Epidermal melanocyte (primary cell): ENCODE measurements at regions not wholly inside any gene's neighbourhood (a gene's known extent, or its start where the extent isn't known, plus 50 kb on each side); places are given as distances from the start of the nearest gene placed in this dataset.
"Not testable (repeated sequence)": the region's sequence is repeated elsewhere in the genome, so short reads cannot be mapped to it uniquely, and the experiment has no call there.

Experiments
- DNase-seq: peaks from one replicate; pipeline ENCODE4 v3.0.0; 2011; ENCODE audit warnings: low spot score; ENCODE audit not compliant: insufficient read length

DNA sequence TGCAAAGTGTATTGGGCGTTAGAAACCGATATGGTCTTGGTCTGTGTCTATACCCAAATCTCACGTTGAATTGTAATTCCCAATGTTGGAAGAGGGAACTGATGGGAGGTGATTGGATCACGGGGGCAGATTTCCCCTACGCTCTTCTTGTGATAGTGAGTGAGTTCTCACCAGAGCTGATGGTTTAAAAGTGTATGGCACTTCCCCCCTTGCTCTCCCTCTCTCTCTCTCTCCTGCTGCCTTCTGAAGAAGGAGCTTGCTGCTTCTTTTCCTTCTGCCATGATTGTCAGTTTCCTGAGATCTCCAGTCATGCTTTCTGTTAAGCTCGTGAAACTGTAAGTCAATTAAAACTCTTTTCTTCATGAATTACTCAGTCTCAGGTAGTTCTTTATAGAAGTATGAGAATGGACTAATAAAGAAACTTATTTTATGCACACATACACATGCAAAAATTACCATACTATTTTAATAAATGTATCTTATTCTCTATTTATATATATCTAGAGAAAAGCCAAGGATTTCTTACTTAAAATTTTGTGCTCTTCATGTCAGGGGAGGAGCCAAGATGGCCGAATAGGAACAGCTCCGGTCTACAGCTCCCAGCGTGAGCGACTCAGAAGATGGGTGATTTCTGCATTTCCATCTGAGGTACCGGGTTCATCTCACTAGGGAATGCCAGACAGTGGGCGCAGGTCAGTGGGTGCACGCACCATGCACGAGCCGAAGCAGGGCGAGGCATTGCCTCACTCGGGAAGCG lies 1891.0 kb upstream of the FLRT2 start:
- DNase-seq, result no peak

DNA sequence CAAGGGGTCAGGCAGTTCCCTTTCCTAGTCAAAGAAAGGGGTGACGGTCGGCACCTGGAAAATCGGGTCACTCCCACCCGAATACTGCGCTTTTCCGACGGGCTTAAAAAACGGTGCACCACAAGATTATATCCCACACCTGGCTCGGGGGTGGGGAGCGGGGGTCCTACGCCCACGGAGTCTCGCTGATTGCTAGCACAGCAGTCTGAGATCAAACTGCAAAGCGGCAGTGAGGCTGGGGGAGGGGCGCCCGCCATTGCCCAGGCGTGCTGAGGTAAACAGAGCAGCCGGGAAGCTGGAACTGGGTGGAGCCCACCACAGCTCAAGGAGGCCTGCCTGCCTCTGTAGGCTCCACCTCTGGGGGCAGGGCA lies 1890.5 kb upstream of the FLRT2 start:
- not testable (repeated sequence) for DNase-seq

DNA sequence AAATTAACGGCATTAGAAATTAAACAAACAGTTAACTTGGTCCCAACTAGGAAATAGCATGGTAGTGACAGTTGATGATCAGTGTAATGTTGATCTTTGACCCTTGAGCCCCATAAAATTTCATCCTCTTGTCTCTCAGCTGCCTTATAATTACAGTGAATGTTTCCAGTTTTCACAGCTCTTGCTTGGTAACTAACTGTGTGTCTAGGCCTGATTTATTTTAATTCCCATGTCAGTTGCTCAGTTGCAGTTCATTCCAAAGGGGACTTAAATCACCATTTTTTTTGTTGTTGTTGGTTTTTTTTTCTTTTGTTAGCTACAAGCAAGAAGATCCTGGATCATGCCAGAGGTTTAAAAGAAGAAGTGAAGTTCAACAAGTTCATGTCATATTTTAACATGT lies 1883.7 kb upstream of the FLRT2 start:
- no peak for DNase-seq

DNA sequence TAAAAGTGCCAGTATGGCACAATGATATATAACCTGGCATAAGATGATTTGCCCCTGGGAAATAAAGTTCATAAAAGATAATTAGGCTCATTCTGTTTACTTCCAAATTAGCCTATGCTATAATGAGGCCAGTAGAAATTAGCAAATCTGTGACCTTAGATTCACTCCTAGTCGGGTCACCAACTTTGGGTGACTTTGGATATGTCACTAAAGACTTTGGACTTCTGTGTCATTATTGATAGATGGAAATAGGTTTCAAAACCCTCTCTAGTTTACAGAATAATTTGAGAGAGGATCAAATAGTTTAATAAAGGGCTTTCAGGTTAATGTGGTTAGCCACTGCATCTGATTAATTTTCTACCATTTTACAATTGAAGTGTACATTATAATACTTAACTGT lies 1869.3 kb upstream of the FLRT2 start:
- DNase-seq, result no peak

DNA sequence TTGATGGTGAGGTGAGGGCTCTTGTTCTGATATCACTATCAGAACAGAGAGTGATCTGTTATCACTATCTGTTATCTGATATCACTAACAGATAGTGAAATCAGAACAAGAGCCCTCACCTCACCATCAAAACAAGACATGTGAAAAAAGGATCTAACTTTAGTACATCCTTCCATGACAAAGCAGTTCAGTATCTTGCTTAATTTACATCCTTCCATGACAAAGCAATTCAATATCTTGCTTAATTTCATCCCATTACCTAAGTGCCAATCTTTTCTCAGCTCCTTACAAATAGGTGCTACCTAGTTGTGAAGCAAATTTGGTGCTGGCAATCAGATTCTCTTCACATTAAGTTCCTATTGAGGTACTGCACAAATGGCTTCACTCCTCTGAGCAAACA lies 1865.6 kb upstream of the FLRT2 start:
- no peak for DNase-seq

DNA sequence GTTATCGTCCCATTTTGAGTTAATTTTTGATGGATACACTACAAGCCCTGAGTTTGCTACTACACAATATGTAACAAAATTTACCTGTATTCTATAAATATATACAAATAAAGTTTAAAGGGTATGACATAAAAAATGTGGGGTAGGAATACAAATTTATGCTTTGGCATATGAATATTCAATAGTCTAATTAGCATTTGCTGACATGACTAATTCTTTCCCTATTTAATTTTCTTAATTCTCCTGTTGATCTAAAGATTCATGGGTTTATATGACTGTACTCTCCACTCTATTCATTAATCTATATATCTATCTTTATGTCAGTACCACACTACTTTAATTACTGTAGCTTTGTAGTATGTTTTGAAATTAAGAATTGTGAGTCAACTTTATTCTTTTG lies 1840.7 kb upstream of the FLRT2 start:
- no peak for DNase-seq

DNA sequence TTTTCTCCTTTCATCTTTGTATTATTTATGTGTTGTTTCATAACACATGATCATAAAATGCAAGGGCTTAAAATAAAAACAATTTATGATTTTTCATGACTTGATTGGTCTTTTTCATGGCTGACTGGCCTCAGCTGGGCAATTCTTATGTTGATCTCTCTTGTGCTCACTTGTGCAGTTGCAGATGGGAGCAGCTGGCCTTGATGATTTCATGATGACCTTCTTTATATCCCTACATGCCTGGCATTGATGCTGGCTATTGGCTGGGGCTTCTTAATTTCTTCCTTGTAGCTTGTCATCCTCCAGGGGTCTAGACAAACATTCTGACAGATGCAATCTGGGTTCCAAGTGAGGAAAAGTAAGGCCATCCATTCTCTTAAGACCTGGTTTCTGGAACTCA lies 1832.8 kb upstream of the FLRT2 start:
- DNase-seq, result no peak

DNA sequence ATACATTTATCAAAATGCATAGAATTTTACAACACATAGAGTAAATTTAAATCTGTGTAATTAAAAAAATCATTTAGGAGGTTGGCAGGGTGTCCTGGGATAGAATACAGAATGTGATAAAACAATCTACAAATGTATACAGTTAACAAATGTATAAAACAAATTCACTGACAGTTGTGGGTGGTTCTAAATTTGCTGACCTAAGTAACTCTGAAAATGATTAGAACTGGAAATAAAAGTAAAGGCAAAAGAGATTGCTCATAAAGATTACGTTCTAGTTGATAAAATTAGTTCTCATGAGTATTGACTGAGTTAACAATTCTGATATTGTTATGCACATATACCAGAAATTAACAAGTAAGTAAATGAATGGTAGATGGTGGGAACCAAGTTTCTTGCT lies 1827.3 kb upstream of the FLRT2 start:
- DNase-seq, result no peak

DNA sequence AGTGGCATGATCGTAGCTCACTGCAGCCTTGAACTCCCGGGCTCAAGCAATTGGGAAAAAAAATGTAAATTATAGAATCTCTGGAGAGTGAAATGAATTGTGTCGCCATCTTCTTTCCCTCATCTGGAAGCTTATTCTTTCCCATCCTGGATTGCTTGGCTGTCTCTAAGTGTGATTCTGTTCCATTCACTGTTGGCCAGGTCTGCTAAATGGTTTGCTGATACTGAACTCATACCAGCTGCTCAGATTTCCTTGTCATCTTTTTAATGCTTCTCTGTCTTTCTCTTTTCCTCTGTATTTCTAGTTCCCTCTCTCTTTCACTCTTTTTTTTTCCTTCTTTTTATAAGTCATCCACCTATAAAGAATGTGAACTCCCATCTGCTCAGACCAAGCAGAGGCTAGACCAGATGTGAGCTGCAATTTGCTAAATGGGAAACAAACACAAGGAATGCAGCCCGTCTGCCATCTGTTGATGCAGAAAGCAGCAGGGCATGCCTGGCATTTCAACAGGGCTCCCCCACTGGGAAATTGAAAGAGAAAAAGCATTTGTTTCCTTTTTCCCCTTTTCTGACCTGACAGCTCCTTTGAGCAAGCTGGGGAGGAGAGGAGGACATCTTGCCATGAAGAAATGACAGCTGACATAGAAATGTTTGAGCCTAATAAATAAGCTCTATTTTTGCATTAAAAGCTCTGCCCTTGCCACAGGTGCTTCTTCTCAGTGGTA lies 1823.6 kb upstream of the FLRT2 start:
- peak; percentile 20 for DNase-seq

DNA sequence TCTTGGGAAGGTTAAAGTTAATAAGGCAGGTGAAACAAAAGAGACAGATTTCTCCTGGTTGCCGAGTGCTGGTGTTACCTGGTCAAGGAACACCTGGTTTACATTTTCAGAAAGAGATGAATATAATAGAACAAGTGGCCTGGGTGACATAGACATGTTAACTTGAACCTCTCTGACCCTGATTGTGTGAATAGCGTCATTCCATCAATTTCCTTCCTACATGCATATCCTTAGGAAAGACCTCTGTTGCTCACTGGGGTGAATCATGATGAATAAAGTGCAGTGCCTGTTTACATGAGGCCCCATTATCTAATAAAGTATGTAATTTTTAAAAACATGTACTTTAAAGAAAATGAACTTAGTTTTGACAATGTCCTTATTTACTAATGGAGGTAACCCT lies 1822.9 kb upstream of the FLRT2 start:
- no peak for DNase-seq

DNA sequence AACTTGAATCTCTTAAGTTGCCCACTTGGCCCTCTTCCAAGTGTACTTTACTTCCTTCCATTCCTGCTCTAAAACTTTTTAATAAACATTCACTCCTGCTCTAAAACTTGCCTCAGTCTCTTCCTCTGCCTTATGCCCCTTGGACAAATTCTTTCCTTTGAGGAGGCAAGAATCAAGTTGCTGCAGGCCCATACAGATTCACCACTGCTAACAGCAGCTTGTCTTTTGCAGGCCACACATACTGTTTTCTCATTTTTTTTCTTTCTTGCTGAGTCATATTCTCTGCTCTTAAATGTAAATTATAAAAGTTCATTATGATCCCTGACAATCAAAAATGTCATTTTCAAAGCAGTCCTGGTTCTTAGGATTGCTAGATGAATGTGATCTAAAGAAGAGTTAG lies 1820.8 kb upstream of the FLRT2 start:
- no peak for DNase-seq

DNA sequence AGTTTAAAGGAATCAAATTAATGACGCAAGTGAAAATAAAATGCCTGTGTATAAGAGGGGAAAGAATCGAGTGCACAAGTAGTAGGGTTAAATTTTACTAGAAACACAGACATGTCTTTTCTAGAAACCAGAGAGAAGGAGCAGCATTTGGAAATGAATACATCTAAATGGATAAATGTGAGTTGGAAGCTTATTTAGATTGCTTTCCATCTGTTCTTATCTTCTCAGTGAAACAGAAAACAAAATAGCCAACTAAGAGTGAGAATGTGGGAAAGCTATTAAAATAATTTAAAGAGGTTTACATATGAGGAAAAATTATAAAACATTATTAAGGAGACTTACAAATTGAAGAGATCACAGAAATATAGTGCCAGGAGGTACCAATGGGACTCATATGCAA lies 1818.9 kb upstream of the FLRT2 start:
- DNase-seq, result no peak

DNA sequence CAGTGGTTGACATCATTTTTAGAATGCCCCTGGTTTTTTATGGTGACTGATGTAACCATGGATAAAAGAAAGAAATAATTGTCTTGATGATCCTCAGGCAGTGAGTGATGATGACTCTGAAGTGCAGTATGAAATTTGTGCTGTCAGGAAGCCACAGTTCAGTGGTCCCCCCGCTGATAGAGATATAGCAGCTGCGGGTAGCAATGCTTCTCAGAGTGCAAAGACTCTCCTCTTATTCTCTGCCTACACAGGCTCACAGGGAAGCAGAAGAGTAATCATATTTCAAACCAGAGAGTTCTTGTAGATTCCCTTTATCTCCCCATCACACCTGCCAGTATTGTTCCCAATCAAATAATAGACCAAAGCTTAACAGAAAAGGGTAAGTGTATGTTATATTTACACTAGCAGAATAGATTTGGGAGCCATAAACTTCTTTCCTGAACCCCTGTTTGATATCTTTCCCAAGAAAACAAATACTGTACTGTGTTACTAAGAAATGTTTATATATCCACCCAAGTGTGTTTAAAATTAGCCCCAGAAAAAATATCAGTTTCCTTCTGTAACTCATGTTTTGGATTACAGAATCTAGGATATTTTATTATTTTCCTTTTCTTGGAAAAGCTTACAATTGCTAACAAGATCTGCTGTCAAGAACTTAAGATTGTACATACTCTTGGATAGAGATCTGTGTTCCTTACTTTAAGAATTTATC lies 1817.4 kb upstream of the FLRT2 start:
- no peak for DNase-seq

DNA sequence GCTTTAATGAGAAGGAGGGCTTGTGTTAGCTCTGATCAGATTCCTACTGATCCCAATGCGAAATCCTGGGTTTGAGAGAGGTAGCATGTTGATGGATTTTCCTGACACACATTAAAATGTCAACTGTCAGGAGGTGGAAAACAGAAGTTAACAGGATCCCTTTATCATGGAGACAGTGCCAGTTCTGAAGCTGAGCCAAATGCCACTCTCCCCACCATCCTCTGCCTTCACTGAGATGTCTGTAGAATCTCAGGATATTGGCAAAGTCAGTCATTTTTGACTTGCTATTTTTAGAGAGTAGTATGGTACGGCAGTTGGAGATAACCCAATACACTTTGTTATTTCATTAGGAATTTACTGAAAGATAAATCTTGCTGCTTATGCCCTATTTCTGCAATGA lies 1816.2 kb upstream of the FLRT2 start:
- no peak for DNase-seq

DNA sequence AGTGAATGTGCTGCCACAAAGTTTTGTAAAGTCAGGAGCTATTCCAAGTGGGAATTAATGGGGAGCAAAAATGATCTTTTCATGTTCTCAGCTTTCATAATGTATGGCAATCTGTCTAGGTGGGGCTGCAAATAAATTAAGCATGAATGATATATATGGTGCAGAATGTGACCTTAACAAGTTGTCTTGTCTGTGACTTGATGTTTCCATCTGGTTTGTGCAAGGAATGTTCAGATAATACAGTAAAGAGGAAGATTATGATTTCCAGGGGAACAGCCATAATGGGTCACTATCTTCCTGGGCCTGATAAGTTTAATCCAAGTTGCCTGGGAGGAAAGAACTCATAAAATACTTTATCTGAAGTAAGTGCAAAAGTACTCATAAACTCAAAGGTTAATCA lies 1815.8 kb upstream of the FLRT2 start:
- no peak for DNase-seq

DNA sequence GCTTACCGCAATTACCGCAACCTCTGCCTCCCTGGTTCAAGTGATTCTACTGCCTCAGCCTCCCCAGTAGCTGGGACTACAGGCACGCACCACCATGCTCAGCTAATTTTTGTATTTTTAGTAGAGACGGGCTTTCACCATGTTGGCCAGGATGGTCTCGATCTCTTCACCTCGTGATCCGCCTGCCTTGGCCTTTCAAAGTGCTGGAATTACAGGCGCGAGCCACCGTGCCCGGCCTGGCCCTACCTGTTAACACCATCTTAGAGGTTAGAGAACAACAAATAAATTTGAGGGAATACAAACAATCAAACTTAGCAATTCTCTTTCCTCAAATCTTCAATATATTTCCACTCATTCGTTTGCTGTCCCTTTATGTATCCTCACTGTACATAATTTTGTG lies 1810.5 kb upstream of the FLRT2 start:
- DNase-seq, result not testable (repeated sequence)

DNA sequence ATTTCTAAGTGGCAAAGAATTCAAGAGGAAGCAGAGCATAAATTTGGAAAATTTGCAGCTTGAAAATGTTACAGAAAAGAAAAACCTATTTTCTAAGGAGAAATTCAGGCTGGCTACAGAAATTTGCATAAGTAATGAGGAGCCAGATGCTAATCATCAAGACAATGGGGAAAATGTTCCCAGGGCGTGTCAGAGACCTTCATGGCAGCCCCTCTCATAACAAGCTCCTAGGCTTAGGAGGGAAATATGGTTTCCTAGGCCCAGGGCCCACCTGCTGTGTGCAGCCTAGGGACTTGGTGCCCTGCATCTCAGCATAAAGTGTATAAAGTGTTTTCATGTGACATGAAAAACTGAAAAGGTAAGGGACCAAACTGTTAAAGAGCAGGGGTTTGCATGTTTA lies 1796.3 kb upstream of the FLRT2 start:
- DNase-seq, result no peak

DNA sequence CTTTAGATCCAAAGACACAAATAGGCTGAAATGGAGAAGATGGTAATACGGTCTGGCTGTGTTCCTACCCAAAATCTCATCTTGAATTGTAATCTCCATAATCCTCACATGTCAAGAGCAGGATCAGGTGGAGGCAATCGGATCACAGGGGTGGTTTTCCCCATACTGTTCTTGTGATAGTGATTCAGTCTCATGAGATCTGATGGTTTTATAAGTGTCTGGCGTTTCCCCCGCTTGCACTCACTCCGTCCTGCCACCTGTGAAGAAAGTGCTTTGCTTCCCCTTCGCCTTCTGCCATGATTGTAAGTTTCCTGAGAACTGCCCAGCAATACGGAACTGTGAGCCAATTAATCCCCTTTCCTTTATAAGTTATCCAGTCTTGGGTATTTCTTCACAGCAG lies 1795.5 kb upstream of the FLRT2 start:
- DNase-seq, result no peak

DNA sequence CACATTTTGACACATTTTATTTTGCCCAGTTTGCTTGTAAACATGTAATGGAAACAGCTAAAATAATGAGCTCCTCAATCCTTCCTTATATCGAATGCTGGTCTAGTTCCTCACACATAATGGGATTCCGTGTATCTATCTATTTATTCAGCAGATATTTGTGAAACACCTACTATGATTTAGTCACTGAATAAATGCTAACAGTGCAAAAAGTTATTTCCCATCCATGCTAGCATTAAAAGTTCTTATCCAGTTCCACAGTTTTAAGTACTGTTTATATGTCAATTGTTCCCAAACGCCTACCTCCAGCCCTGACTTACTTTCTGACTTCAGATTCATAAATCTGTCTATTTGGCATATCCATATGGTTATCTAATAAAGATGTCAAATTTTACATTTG lies 1788.7 kb upstream of the FLRT2 start:
- no peak for DNase-seq

DNA sequence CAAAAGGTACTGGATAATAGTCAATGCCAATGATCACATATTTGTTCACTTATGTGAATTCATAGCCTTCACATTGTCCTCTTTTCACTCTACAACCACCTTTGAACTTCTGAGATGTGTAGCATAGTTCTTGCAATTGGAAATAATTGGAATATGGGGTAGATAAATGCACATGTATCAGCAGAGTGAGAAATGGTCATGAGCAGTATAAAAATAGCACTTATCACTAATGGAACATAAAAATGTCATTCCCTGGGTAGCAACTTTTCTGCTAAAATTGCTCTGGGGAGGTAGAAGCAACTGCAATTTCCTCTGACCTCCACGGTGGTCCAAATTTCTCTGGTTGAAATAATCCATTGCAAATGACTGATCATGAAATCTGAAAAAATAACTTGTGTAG lies 1785.7 kb upstream of the FLRT2 start:
- DNase-seq, result no peak

DNA sequence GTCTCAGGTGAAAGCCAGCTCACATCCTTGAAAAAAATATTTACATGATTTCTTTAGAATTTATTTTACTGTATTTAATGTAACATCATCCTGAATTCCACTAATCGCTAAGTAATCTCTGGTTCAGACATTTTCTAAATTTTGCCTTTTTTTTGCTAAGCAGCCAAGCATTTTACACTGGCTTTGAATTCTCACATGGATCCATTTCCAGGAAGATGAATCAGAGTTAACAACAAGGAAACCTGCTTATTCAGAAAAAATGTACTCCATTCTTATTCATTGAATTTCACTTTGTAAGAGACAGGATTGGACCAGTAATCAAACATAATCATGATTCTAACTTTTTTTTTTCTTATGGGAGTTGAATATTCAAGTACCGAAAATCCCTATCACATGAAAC lies 1785.1 kb upstream of the FLRT2 start:
- DNase-seq, result no peak

DNA sequence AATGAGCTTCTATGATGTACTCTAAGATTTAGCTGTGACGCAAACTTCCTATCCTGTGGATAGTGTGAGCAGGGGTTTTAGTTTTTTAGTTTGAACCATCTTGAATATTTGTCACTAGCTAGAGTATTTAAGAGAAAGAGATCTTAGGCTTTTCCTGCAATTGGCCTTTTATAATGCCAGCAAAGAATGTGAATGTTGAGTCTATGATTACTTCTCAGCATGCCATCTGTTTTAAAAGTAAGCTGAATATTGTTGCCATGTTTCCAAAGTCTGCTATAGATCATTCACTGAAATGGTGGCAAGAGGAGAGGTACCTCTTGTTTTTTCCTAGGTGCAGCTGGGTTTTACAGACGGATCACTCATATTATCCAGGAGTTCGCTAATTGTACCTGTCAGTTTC lies 1783.6 kb upstream of the FLRT2 start:
- DNase-seq, result no peak

DNA sequence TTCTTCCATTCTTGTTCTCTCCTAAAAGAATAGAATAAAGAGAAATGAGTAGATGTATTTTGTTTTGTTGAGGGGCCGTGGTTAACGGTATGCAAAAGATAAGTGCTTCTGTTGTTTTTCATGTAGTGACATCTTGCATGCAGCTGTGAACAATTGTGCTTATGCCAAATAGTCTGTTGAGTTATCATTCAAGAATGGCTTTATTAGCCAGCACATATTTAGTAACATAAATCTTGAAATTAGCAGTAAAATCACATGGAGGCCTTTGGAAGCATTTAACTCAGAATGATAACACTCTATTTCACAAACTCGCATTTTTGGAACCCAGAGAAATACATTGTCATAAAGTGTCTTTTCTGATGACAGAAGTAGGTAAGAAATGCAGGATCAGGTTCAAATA lies 1772.0 kb upstream of the FLRT2 start:
- DNase-seq, result no peak
